GM21526 (cell line): ENCODE measurements at regions not wholly inside any gene's neighbourhood (a gene's known extent, or its start where the extent isn't known, plus 50 kb on each side); places are given as distances from the start of the nearest gene placed in this dataset.
A peak's percentile ranks its signal among the peaks of the same experiment; 100 is the strongest.

ENCODE experiments used
- ATAC-seq: cut with Tn5 transposase; IDR thresholded peaks from one replicate; pipeline ENCODE4 v1.9.1; 2021; ENCODE audit warnings: moderate library complexity; ENCODE audit not compliant: unreplicated experiment, low FRiP score

- ATAC-seq: no peak
These were observed 149.8 kb upstream of the WDR11 start for GRCh38 chr10:120701381-120701780.

- ATAC-seq: no peak
These were observed 149.1 kb upstream of the WDR11 start for GRCh38 chr10:120702032-120702431.

- no peak for ATAC-seq
These were observed 145.9 kb upstream of the WDR11 start for GRCh38 chr10:120705309-120705708.

- no peak for ATAC-seq
These were observed 141.1 kb upstream of the WDR11 start for GRCh38 chr10:120710076-120710475.

- ATAC-seq: no peak
These were observed 139.3 kb upstream of the WDR11 start for GRCh38 chr10:120711860-120712259.

- no peak for ATAC-seq
These were observed 137.5 kb upstream of the WDR11 start for GRCh38 chr10:120713573-120714205.

GRCh38 chr10:120715171-120715570, 136.0 kb upstream of the WDR11 start:
- no peak for ATAC-seq

GRCh38 chr10:120719333-120719732, 131.8 kb upstream of the WDR11 start:
- ATAC-seq: peak; percentile 79

- no peak for ATAC-seq
These were observed 124.2 kb upstream of the WDR11 start for GRCh38 chr10:120727001-120727400.

GRCh38 chr10:120729547-120729946, 121.6 kb upstream of the WDR11 start:
- no peak for ATAC-seq

GRCh38 chr10:120732067-120732466, 119.1 kb upstream of the WDR11 start:
- no peak for ATAC-seq

- ATAC-seq: no peak
These were observed 118.4 kb upstream of the WDR11 start for GRCh38 chr10:120732643-120733313.

GRCh38 chr10:120734483-120735078, 116.6 kb upstream of the WDR11 start:
- ATAC-seq: no peak

- no peak for ATAC-seq
These were observed 115.8 kb upstream of the WDR11 start for GRCh38 chr10:120735315-120735714.

- ATAC-seq: no peak
These were observed 115.3 kb upstream of the WDR11 start for GRCh38 chr10:120735773-120736371.

GRCh38 chr10:120736377-120736776, 114.8 kb upstream of the WDR11 start:
- no peak for ATAC-seq

- no peak for ATAC-seq
These were observed 112.5 kb upstream of the WDR11 start for GRCh38 chr10:120738658-120739057.

GRCh38 chr10:120741396-120741795, 109.8 kb upstream of the WDR11 start:
- ATAC-seq: no peak

GRCh38 chr10:120742373-120742772, 108.8 kb upstream of the WDR11 start:
- ATAC-seq: no peak

GRCh38 chr10:120744040-120744439, 107.1 kb upstream of the WDR11 start:
- no peak for ATAC-seq

- no peak for ATAC-seq
These were observed 105.0 kb upstream of the WDR11 start for GRCh38 chr10:120746001-120746777.
